SH-SY5Y (cell line): ENCODE measurements at regions not wholly inside any gene's neighbourhood (a gene's known extent, or its start where the extent isn't known, plus 50 kb on each side); places are given as distances from the start of the nearest gene placed in this dataset.

Experiments used
- GATA2 ChIP-seq: IDR thresholded peaks from 2 replicates; pipeline ENCODE4 v1.6.1; 2011; ENCODE audit warnings: mild to moderate bottlenecking, low read depth, low read length
- GATA3 ChIP-seq: IDR thresholded peaks from 2 replicates; pipeline ENCODE4 v1.6.1; 2011; ENCODE audit warnings: low read depth, mild to moderate bottlenecking, low read length, moderate library complexity

- TF ChIP-seq GATA2 (no peak), GATA3 (no peak)
These were observed 553.7 kb downstream of the EBF1 start for GRCh38 chr5:158545949-158546530.
